Gastrocnemius medialis (tissue), 4 donors: ENCODE measurements at regions not wholly inside any gene's neighbourhood (a gene's known extent, or its start where the extent isn't known, plus 50 kb on each side); places are given as distances from the start of the nearest gene placed in this dataset.

Source experiments
- ATAC-seq, 2 donors: fragments of 150-250 bp; one replicate each; pipeline ENCODE4 v1.9.1; 2016
- DNase-seq, 2 donors: peaks; one replicate each; pipeline ENCODE4 v3.0.0-alpha.2; 2019
- H3K27ac ChIP-seq, 4 donors: fragments of 200-600 bp; sonication (generic); 1 replicate in 1 of 4; 2 replicates in 3 of 4; pipeline ENCODE4 v1.5.1; 2016 to 2018; ENCODE audit warnings: mild to moderate bottlenecking in 2 of 4, moderate library complexity in 1 of 4
- H3K27me3 ChIP-seq, 3 donors: fragments of 200-600 bp; sonication (generic) in 2 of 3; 1 replicate in 1 of 3; 2 replicates in 2 of 3; pipeline versions ENCODE4 v1.5.1 to v1.6.0; 2016 to 2019; ENCODE audit warnings: mild to moderate bottlenecking in 1 of 3, moderate library complexity in 1 of 3
- H3K36me3 ChIP-seq, 2 donors: fragments of 200-600 bp; sonication (generic) in 1 of 2; one replicate each; pipeline ENCODE4 v1.5.1; 2017 to 2018
- H3K4me1 ChIP-seq, 2 donors: fragments of 200-600 bp; sonication (generic) in 1 of 2; one replicate each; pipeline ENCODE4 v1.5.1; 2016 to 2017; ENCODE audit warnings: mild to moderate bottlenecking in 2 of 2
- H3K4me3 ChIP-seq, 4 donors: fragments of 200-600 bp; sonication (generic) in 3 of 4; 1 replicate in 1 of 4; 2 replicates in 3 of 4; pipeline ENCODE4 v1.5.1; 2016 to 2019; ENCODE audit warnings: mild to moderate bottlenecking in 2 of 4
- H3K9me3 ChIP-seq, 3 donors: fragments of 200-600 bp; sonication (generic) in 2 of 3; 1 replicate in 1 of 3; 2 replicates in 2 of 3; pipeline ENCODE4 v1.5.1; 2016 to 2019
- CTCF ChIP-seq, 5 experiments: fragments of 450-650 bp in 3 of 5; fragments of 200-600 bp in 2 of 5; sonication (generic) in 2 of 5; IDR thresholded peaks in 4 of 5; conservative IDR thresholded peaks in 1 of 5; 1 replicate in 4 of 5; 2 replicates in 1 of 5; pipeline ENCODE4 v1.5.1; 2016 to 2019; ENCODE audit warnings: antibody characterized with exemption in 5 of 5, mild to moderate bottlenecking in 3 of 5, moderate library complexity in 3 of 5
- POLR2A ChIP-seq, 2 donors: fragments of 450-650 bp; IDR thresholded peaks; one replicate each; pipeline ENCODE4 v1.6.1; 2017; ENCODE audit warnings: antibody characterized with exemption in 2 of 2, mild to moderate bottlenecking in 2 of 2, moderate library complexity in 2 of 2
- in situ Hi-C, 4 donors: fragments of 200-750 bp; cut with MboI; loops; one replicate each; pipeline versions ENCODE4 v1.15.0 to v1.8.0; 2017; ENCODE audit warnings: low sequenced_read_pairs in 4 of 4
- intact Hi-C: fragments of 100-400 bp; cut with DNase I; formaldehyde crosslinking; loops from one replicate; pipeline ENCODE4 v1.15.1; 2023; ENCODE audit warnings: low total_unique reads

- DNase-seq, result no peak
- H3K27me3 ChIP-seq, result no peaks in the 10 kb centered on the region
- H3K4me1 ChIP-seq, result no peaks in the 10 kb centered on the region
- no peak overlapping the region for H3K27ac ChIP-seq
- H3K4me3 ChIP-seq, result no peak overlapping the region
- H3K36me3 ChIP-seq, result no peaks in the 10 kb centered on the region
- no peak for TF ChIP-seq POLR2A (IDR thresholded peaks at IDR 0.05)
- no peak for TF ChIP-seq CTCF (IDR thresholded peaks at IDR 0.05 in 4 of 5, conservative IDR thresholded peaks at IDR 0.05 in 1 of 5)
- no peaks in the 10 kb centered on the region for H3K9me3 ChIP-seq
- intact Hi-C loops (no loop called here), in situ Hi-C loops (no loop called here)
- ATAC-seq, result no peak
Measured at GRCh38 chr13:40098246-40098645, 442.8 kb downstream of the COG6 start.

GRCh38 chr13:40101708-40102359, 446.4 kb downstream of the COG6 start:
- H3K36me3 ChIP-seq, result no peaks in the 10 kb centered on the region
- no peak overlapping the region for H3K27ac ChIP-seq
- H3K4me1 ChIP-seq, result no peaks in the 10 kb centered on the region
- in situ Hi-C loops, result no loop called here
- no peak for ATAC-seq
- no peak overlapping the region for H3K4me3 ChIP-seq
- TF ChIP-seq CTCF (IDR thresholded peaks at IDR 0.05 in 4 of 5, conservative IDR thresholded peaks at IDR 0.05 in 1 of 5) (no peak), POLR2A (IDR thresholded peaks at IDR 0.05) (no peak)
- no peak for DNase-seq
- H3K9me3 ChIP-seq, result no peaks in the 10 kb centered on the region
- H3K27me3 ChIP-seq, result no peaks in the 10 kb centered on the region
- intact Hi-C loops, result no loop called here

GRCh38 chr13:40102360-40102727, 446.9 kb downstream of the COG6 start:
- DNase-seq (no peak), ATAC-seq (no peak)
- no peak overlapping the region for H3K4me3 ChIP-seq
- no peaks in the 10 kb centered on the region for H3K27me3 ChIP-seq
- intact Hi-C loops (no loop called here), in situ Hi-C loops (no loop called here)
- H3K27ac ChIP-seq, result no peak overlapping the region
- no peaks in the 10 kb centered on the region for H3K9me3 ChIP-seq
- no peak for TF ChIP-seq POLR2A (IDR thresholded peaks at IDR 0.05)
- TF ChIP-seq CTCF (IDR thresholded peaks at IDR 0.05 in 4 of 5, conservative IDR thresholded peaks at IDR 0.05 in 1 of 5), result no peak
- H3K36me3 ChIP-seq, result no peaks in the 10 kb centered on the region
- H3K4me1 ChIP-seq, result no peaks in the 10 kb centered on the region

- H3K4me1 ChIP-seq, result no peaks in the 10 kb centered on the region
- intact Hi-C loops (no loop called here), in situ Hi-C loops (no loop called here)
- H3K27ac ChIP-seq, result no peak overlapping the region
- DNase-seq (no peak), ATAC-seq (no peak)
- H3K27me3 ChIP-seq, result no peaks in the 10 kb centered on the region
- no peak overlapping the region for H3K4me3 ChIP-seq
- TF ChIP-seq CTCF (IDR thresholded peaks at IDR 0.05 in 4 of 5, conservative IDR thresholded peaks at IDR 0.05 in 1 of 5) (no peak), POLR2A (IDR thresholded peaks at IDR 0.05) (no peak)
- no peaks in the 10 kb centered on the region for H3K36me3 ChIP-seq
- no peaks in the 10 kb centered on the region for H3K9me3 ChIP-seq
Measured at GRCh38 chr13:40102854-40103253, 447.4 kb downstream of the COG6 start.

GRCh38 chr13:40103864-40104263, 448.4 kb downstream of the COG6 start:
- ATAC-seq, result no peak
- Histone ChIP-seq H3K36me3 (no peaks in the 10 kb centered on the region), H3K27ac (no peak overlapping the region), H3K9me3 (no peaks in the 10 kb centered on the region), H3K4me3 (no peak overlapping the region), H3K4me1 (no peaks in the 10 kb centered on the region), H3K27me3 (no peaks in the 10 kb centered on the region)
- in situ Hi-C loops, result no loop called here
- no peak for DNase-seq
- no peak for TF ChIP-seq CTCF (IDR thresholded peaks at IDR 0.05 in 4 of 5, conservative IDR thresholded peaks at IDR 0.05 in 1 of 5)
- TF ChIP-seq POLR2A (IDR thresholded peaks at IDR 0.05), result no peak
- intact Hi-C loops, result no loop called here
